Ovary (tissue), 7 donors: ENCODE measurements at regions not wholly inside any gene's neighbourhood (a gene's known extent, or its start where the extent isn't known, plus 50 kb on each side); places are given as distances from the start of the nearest gene placed in this dataset.

Experiments
- DNase-seq, 5 donors: peaks; one replicate each; pipeline ENCODE4 v3.0.0-alpha.2; 2019 to 2020
- H3K27ac ChIP-seq, 2 donors: fragments of 200-600 bp; one replicate each; pipeline versions ENCODE4 v1.5.1 to v1.8.0; 2019 to 2022
- H3K27me3 ChIP-seq: fragments of 200-600 bp; one replicate; pipeline ENCODE4 v1.8.0; 2022
- H3K36me3 ChIP-seq: fragments of 200-600 bp; sonication (generic); one replicate; pipeline ENCODE4 v1.5.1; 2019
- H3K4me1 ChIP-seq: one replicate; pipeline ENCODE4 v1.8.1; 2013; ENCODE audit warnings: mild to moderate bottlenecking, moderate library complexity; ENCODE audit not compliant: insufficient read depth
- H3K4me3 ChIP-seq: fragments of 200-600 bp; sonication (generic); one replicate; pipeline ENCODE4 v1.5.1; 2017
- H3K9me3 ChIP-seq, 2 donors: fragments of 200-600 bp in 1 of 2; sonication (generic) in 1 of 2; one replicate each; pipeline versions ENCODE4 v1.5.1 to v1.8.1; 2013 to 2019; ENCODE audit warnings: mild to moderate bottlenecking in 1 of 2, moderate library complexity in 1 of 2
- EP300 ChIP-seq: sonication (generic); formaldehyde crosslinking; IDR thresholded peaks from one replicate; pipeline ENCODE4 v1.6.1; 2017; ENCODE audit warnings: antibody characterized with exemption
- POLR2A ChIP-seq: fragments of 450-650 bp; IDR thresholded peaks from one replicate; pipeline ENCODE4 v1.6.1; 2017; ENCODE audit warnings: antibody characterized with exemption, mild to moderate bottlenecking, moderate library complexity
- WGBS, 3 donors: extraction: QIAGEN DNeasy Blood & Tissue Kit in 1 of 3; methylation state at CpG; one replicate each; pipeline versions ENCODE4 v1.1.5 to v1.1.7; 2013 to 2017; 5-methylcytosine and 5-hydroxymethylcytosine counted together
- intact Hi-C, 4 donors: fragments of 100-400 bp; cut with DNase I; formaldehyde crosslinking; loops; one replicate each; pipeline versions ENCODE4 v1.11.0 to v1.15.1; 2022 to 2023
- TF ChIP-seq, protein P1 (sequence below), 3 donors: fragments of 450-650 bp in 2 of 3; fragments of 200-600 bp in 1 of 3; IDR thresholded peaks; one replicate each; pipeline versions ENCODE4 v1.5.1 to v1.8.0; 2016 to 2022; ENCODE audit warnings: antibody characterized with exemption in 3 of 3, mild to moderate bottlenecking in 1 of 3
- donor health status: DM: no; HTN: no; CAD: no; lungs with moderate emphysema.
- donor health status: DM: no; HTN: no; CAD: no.
- donor health status: Bipolar disorder and iron deficiency.
- donor health status: DM: no; HTN: no; CAD: no.
- donor health status: DM: yes; HTN: yes; CAD: no.

DNA sequence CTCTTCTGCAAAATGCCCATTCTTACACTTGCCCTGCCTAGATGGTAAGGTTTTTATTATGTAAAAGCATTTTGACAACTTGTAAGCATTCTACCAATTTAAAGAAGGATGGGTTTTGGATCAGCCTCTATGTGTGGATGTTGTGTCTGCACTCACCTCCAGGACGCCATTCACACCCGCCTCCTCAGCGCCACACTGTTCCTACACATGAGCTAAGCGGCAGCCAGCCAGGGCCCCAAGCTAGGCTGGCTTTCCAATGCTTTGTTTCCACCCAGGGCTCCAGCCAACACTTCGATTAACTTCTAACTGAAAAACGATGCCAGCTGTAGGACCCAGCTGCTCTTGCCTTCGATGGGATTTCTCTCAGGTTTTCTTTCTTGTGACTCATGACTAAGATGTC, 73.3 kb upstream of the FZD7 start:
- Histone ChIP-seq H3K27me3 (no peaks in the 10 kb centered on the region), H3K36me3 (no peaks in the 10 kb centered on the region), H3K4me3 (no peak overlapping the region), H3K4me1 (peaks cover 2% of the 10 kb centered on the region), H3K27ac (no peak overlapping the region), H3K9me3 (no peaks in the 10 kb centered on the region)
- 81 to 85% (median 83%) methylated on average over 7 of the region's 7 CpGs for WGBS, 3 donors
- intact Hi-C loops = no loop called here
- TF ChIP-seq EP300 (no peak), POLR2A (no peak)
- TF ChIP-seq, protein P1, sequence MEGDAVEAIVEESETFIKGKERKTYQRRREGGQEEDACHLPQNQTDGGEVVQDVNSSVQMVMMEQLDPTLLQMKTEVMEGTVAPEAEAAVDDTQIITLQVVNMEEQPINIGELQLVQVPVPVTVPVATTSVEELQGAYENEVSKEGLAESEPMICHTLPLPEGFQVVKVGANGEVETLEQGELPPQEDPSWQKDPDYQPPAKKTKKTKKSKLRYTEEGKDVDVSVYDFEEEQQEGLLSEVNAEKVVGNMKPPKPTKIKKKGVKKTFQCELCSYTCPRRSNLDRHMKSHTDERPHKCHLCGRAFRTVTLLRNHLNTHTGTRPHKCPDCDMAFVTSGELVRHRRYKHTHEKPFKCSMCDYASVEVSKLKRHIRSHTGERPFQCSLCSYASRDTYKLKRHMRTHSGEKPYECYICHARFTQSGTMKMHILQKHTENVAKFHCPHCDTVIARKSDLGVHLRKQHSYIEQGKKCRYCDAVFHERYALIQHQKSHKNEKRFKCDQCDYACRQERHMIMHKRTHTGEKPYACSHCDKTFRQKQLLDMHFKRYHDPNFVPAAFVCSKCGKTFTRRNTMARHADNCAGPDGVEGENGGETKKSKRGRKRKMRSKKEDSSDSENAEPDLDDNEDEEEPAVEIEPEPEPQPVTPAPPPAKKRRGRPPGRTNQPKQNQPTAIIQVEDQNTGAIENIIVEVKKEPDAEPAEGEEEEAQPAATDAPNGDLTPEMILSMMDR (IDR thresholded peaks at IDR 0.05) = no peak
- DNase-seq = no peak

DNA sequence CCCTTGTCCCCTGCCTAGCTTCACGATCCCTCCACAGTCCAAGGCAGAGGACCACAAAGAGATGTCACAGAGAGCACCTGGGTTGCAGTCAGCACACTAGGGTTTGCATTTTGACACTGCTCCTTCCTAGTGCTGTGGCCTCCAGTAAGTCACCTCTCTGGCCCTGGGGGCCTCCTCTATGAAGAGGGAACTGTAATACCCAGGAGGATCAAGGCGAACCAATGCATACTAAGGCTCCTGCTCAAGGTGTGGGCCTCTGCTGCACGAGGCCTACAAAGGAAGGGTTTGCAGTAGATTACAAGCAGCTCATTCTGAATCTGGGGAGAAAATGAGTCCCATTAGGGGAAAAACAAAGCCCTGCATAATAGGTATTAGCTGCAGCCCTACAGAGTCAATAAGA, 72.3 kb upstream of the FZD7 start:
- H3K9me3 ChIP-seq = no peaks in the 10 kb centered on the region
- WGBS, 3 donors = 91 to 100% (median 92%) methylated on average over 3 of the region's 3 CpGs
- TF ChIP-seq, protein P1 (IDR thresholded peaks at IDR 0.05) = no peak
- TF ChIP-seq POLR2A (no peak), EP300 (no peak)
- no peaks in the 10 kb centered on the region for H3K36me3 ChIP-seq
- H3K4me3 ChIP-seq = no peak overlapping the region
- intact Hi-C loops = no loop called here
- DNase-seq = no peak
- H3K4me1 ChIP-seq = no peaks in the 10 kb centered on the region
- H3K27me3 ChIP-seq = no peaks in the 10 kb centered on the region
- H3K27ac ChIP-seq = no peak overlapping the region

DNA sequence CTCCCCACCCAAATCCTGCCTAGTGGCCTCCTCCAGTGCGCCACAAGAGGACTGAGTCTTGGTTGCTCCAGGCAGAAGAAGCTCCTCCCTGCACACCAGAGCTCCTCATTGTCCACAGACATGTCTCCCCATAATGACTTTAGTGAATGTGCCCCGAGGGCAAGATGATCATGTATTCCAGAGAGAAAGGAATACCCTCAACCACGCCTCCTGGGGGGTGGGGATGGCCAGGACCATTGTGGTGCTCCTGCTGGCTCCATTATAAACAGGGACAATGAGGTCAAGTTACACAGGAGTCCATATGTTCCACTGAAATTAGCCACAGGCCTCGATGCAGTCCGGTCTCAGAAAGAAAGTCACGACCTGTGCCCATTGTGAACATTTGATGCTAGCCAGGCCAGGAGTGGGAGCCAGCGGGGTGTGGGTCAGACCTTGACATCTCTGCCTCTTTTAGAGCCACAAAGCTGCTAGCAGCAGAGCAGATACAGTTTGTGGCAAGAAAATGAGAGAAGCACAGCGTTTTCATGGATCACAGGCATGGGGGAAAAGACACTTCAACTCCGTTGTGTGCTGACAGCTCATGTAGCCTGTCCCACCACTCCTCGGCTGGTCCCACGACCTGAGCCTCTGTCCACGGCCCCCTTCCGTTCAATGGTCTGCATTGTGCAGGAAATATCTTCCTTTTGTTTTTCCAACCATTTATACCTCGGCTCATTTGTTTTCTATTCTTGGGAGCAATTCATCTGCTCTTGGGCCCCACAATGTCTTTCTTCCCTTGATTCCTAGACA, 70.7 kb upstream of the FZD7 start:
- WGBS, 3 donors = 89 to 95% (median 93%) methylated on average over 14 of the region's 14 CpGs
- Histone ChIP-seq H3K9me3 (no peaks in the 10 kb centered on the region), H3K36me3 (no peaks in the 10 kb centered on the region), H3K27ac (no peak overlapping the region), H3K4me1 (no peaks in the 10 kb centered on the region), H3K4me3 (no peak overlapping the region), H3K27me3 (no peaks in the 10 kb centered on the region)
- intact Hi-C loops = no loop called here
- no peak for TF ChIP-seq EP300
- TF ChIP-seq POLR2A = no peak
- TF ChIP-seq, protein P1 (IDR thresholded peaks at IDR 0.05) = no peak
- DNase-seq = no peak

DNA sequence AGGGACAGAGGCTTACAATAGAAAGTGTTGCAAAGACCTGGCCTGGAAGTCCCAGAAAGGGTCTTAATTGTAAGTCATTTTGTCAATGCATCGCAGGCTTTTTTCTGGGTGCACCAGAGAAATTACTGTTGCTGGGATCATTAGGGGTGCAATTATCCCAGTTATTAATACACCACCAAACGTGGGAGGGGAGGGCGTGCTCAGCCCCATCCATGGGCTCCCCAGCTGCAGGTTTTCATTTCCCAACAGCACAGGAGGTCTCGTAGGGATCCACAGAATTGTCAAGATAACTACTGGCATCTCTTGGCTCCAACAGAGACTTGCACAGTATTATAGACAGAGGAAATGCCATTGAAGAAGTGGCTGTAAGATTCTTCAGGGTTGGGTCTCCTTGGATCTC, 69.6 kb upstream of the FZD7 start:
- WGBS, 3 donors = 93 to 95% (median 94%) methylated on average over 4 of the region's 4 CpGs

More for the DNA sequence above, 69.6 kb upstream of the FZD7 start:
- Histone ChIP-seq H3K9me3 (no peaks in the 10 kb centered on the region), H3K27ac (no peak overlapping the region), H3K36me3 (no peaks in the 10 kb centered on the region), H3K27me3 (no peaks in the 10 kb centered on the region), H3K4me1 (no peaks in the 10 kb centered on the region), H3K4me3 (no peak overlapping the region)
- intact Hi-C loops = no loop called here
- TF ChIP-seq, protein P1 (IDR thresholded peaks at IDR 0.05) = no peak
- TF ChIP-seq POLR2A (no peak), EP300 (no peak)
- no peak for DNase-seq
